Activated CD8-positive, alpha-beta memory T cell treated with anti-CD3 and anti-CD28 coated beads, Interleukin-2, amount 50 U/mL, for 48 hours (primary cell): ENCODE measurements at regions not wholly inside any gene's neighbourhood (a gene's known extent, or its start where the extent isn't known, plus 50 kb on each side); places are given as distances from the start of the nearest gene placed in this dataset.

Source experiments
- DNase-seq: peaks from one replicate; pipeline ENCODE4 v3.0.0-alpha.2; 2020

DNA sequence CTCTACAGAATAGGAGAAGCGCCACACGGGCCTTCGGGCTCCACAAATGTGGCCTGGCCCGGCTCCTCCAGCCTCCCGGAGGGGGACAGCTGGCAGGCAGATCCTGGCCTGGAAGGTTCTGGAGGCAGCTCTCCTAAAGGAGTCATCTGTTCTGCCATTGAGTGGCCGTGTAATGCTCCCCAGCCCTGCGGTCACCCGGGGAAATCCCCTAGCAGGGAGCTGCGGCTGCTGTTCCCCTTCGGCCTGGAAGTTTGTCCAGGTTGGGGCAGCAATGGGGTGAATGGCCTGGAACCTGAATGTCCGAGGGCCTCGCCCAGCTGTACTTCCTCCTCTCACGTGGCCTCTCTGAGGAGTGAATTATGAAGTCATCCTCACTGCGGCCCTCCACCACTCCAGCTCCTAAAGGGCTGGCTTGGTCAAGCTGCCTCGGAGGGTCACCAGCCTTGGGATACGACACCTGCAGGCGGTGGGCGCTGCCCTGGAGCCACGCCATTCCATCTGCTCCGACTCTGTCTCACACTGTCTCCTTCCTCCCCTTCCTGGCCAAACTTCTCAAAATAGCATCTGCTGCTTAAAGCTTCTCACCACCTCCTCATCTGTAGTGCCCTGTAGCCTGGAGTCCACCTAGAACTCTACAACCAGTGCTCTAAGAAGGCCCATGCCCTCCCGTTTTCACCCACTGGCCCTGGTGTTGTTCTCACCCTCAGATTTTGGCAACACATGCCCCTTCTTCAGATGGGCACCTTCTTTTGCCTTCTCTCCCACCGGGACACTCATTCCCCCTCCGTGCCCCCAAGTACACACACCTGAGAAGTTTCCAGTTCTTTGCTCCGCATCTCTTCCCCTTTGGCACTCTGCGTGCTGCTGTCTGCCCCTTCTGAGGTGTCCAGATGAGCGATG lies 54.4 kb upstream of the TMPRSS2 start:
- no peak for DNase-seq

DNA sequence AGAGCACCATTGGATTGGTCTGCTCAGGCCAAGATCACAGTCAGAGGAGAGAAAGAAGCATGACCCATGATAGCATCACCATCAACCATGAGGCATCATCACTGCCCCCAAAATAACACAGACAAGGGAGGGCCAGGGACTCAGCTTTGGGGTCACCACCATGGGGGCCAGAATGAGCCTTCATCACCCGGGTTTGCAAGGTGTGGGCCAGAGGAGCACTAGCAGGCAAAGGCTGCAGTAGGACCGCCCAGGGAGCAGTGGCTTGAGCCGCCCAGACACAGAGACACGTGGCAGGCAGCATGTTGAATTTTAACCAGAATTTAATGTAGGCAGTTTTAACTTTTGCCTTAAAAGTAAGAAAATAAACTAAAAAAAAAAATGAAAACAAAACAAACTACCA lies 53.7 kb upstream of the TMPRSS2 start:
- no peak for DNase-seq

DNA sequence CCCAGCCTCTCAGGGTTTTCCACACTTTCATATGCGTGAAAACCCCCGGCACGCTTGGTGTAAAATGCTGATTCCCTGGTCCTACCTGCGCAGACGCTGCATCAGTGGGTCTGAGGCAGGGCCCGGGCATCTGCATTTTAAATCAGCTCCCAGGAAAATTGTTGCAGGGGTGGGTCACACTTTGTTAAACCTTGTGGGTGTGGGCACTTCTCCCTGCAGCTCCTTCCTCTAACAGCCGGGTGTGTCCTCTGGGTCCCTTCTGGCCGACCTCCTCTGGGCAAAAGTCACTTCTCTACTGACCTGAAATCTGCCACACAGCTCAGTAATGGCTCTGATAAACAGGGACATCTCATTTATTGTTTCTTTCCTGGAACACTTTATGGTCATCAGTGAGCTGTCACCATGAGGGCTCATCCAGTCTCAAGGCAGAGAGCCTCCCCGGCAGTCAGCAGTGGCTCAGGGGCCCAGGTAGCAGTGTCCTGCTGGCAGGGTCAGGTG lies 52.8 kb upstream of the TMPRSS2 start:
- no peak for DNase-seq

DNA sequence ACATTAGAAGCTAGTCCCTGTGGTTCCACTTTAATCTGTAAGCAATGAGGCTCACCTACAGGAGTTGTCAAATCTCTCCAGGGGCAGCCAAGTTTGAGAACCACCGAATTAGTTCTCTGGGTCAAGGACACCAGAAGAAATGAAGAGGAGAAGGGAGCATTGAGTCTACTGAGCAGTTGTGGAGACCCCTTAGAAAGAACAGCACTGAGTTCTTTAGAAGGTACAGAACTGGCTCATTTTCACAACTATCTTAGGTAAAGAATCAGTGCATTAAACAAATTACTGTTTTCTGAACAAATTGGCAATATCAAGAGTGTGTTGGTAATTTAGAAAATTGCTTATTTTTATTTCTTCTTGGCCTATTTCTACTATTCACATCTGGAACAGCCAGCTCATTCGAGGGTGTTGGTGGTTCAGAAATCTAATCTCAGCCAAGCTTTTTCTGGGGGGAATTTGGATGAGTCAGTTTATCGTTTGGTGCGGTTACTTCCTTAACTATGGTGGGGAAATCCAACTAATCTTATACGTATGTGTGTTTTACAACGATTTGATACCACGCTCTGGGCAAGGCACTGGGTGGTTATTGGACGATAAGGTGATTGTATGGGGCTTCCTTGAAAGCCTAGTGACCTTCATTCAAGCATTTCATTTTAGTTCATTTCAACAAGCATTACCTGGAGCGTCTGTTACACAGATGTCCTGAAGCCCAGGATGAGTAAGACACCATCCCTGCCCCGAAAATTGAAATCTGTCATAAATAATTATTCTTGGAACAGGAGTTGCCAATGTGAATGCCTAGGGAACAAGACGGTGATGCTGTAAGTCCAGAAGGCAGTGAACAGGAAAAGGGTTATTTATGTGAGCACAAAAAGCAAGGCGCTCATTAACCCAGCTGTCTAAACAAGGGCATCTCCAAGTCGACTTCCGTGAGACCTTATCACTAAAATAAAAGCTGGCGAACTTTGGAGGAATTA lies 52.0 kb upstream of the TMPRSS2 start:
- no peak for DNase-seq

DNA sequence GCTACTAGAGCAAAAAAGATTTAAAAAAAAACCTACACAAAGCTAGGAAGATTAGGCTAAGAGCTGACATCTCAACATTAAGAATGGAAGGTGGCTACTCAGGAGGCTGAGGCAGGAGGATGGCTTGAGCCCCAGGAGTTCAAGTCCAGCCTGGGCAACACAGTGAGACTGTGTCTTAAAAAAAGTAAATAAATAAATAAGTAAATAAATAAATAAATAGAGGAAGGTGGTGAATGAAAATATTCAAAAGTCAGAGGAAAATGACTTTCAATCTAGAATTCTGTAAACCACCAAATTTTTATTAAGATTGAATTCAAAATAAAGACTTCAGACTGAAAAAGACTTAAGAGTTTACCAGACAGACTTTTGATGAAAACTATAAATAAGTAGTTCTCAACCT lies 50.9 kb upstream of the TMPRSS2 start:
- DNase-seq, result no peak

DNA sequence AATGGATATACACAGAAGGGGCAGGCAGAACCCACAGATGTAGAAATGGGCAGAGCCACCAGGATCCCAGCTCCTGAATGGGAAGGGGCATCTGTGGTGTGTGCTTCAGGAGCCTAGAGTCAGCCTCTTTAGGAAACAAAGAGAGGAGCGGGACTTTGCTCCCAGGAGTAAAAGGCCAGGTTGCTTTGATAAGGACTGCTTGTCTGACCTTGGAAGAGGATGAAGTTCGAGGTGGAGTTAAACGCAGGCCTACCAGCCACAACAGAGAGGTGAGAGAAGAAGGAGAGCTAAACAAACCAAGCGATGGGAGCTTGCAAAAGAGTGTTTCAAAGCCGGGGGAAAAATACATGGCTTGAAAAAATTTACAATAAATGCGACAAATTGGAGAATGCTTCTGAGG lies 49.9 kb upstream of the TMPRSS2 start:
- DNase-seq, result no peak
